Nephron (organoid): ENCODE measurements at regions not wholly inside any gene's neighbourhood (a gene's known extent, or its start where the extent isn't known, plus 50 kb on each side); places are given as distances from the start of the nearest gene placed in this dataset.

ENCODE experiments used
- H3K27ac Mint-ChIP-seq, 3 experiments: 2 replicates each; pipeline ENCODE4 v1.8.0; 2020; ENCODE audit warnings: mixed read lengths in 3 of 3, mild to moderate bottlenecking in 2 of 3, moderate library complexity in 1 of 3
- H3K27me3 Mint-ChIP-seq: 2 replicates; pipeline ENCODE4 v1.8.0; 2021; ENCODE audit warnings: low read depth, mild to moderate bottlenecking, moderate library complexity, mixed read lengths
- H3K36me3 Mint-ChIP-seq: 2 replicates; pipeline ENCODE4 v1.8.0; 2020; ENCODE audit warnings: low read depth, mixed read lengths
- H3K4me1 Mint-ChIP-seq: 2 replicates; pipeline ENCODE4 v1.8.0; 2020; ENCODE audit warnings: mixed read lengths
- H3K4me3 Mint-ChIP-seq, 3 experiments: 2 replicates each; pipeline ENCODE4 v1.8.0; 2020; ENCODE audit warnings: mild to moderate bottlenecking in 3 of 3, mixed read lengths in 3 of 3, moderate library complexity in 2 of 3
- H3K9me3 Mint-ChIP-seq: 2 replicates; pipeline ENCODE4 v1.8.0; 2020; ENCODE audit warnings: mixed read lengths
- CTCF ChIP-seq, 3 experiments: fragments of 200-600 bp; sonication (generic); IDR thresholded peaks; one replicate each; pipeline ENCODE4 v1.5.0; 2021; ENCODE audit warnings: antibody characterized with exemption in 3 of 3; ENCODE audit not compliant: unreplicated experiment in 3 of 3

- TF ChIP-seq CTCF (IDR thresholded peaks at IDR 0.05; ENCODE audit: unreplicated experiment in 3 of 3) = no peak
- no peak overlapping the region for H3K27ac Mint-ChIP-seq
- no peaks in the 10 kb centered on the region for H3K9me3 Mint-ChIP-seq
- H3K36me3 Mint-ChIP-seq = no peaks in the 10 kb centered on the region
- H3K4me1 Mint-ChIP-seq = no peaks in the 10 kb centered on the region
- no peaks in the 10 kb centered on the region for H3K27me3 Mint-ChIP-seq
- H3K4me3 Mint-ChIP-seq = no peak overlapping the region
These were observed 1158.8 kb downstream of the OLFM4 start for GRCh38 chr13:54187461-54187860.

- H3K27ac Mint-ChIP-seq = no peak overlapping the region
- no peaks in the 10 kb centered on the region for H3K27me3 Mint-ChIP-seq
- no peaks in the 10 kb centered on the region for H3K36me3 Mint-ChIP-seq
- H3K9me3 Mint-ChIP-seq = no peaks in the 10 kb centered on the region
- H3K4me3 Mint-ChIP-seq = no peak overlapping the region
- TF ChIP-seq CTCF (IDR thresholded peaks at IDR 0.05; ENCODE audit: unreplicated experiment in 3 of 3) = no peak
- no peaks in the 10 kb centered on the region for H3K4me1 Mint-ChIP-seq
These were observed 1165.8 kb downstream of the OLFM4 start for GRCh38 chr13:54194233-54195024.

GRCh38 chr13:54196684-54197083, 1168.1 kb downstream of the OLFM4 start:
- Mint-ChIP-seq H3K4me3 (no peak overlapping the region), H3K4me1 (no peaks in the 10 kb centered on the region), H3K27me3 (no peaks in the 10 kb centered on the region), H3K9me3 (no peaks in the 10 kb centered on the region), H3K36me3 (no peaks in the 10 kb centered on the region), H3K27ac (no peak overlapping the region)
- no peak for TF ChIP-seq CTCF (IDR thresholded peaks at IDR 0.05; ENCODE audit: unreplicated experiment in 3 of 3)

- no peak overlapping the region for H3K4me3 Mint-ChIP-seq
- no peaks in the 10 kb centered on the region for H3K36me3 Mint-ChIP-seq
- no peaks in the 10 kb centered on the region for H3K9me3 Mint-ChIP-seq
- no peak overlapping the region for H3K27ac Mint-ChIP-seq
- H3K27me3 Mint-ChIP-seq = no peaks in the 10 kb centered on the region
- H3K4me1 Mint-ChIP-seq = no peaks in the 10 kb centered on the region
- no peak for TF ChIP-seq CTCF (IDR thresholded peaks at IDR 0.05; ENCODE audit: unreplicated experiment in 3 of 3)
These were observed 1170.3 kb downstream of the OLFM4 start for GRCh38 chr13:54198911-54199310.

- Mint-ChIP-seq H3K4me3 (no peak overlapping the region), H3K27ac (no peak overlapping the region), H3K36me3 (no peaks in the 10 kb centered on the region), H3K27me3 (no peaks in the 10 kb centered on the region), H3K9me3 (no peaks in the 10 kb centered on the region), H3K4me1 (no peaks in the 10 kb centered on the region)
- no peak for TF ChIP-seq CTCF (IDR thresholded peaks at IDR 0.05; ENCODE audit: unreplicated experiment in 3 of 3)
These were observed 1178.0 kb downstream of the OLFM4 start for GRCh38 chr13:54206626-54207025.
